ENCODE measurements at regions not wholly inside any gene's neighbourhood (a gene's known extent, or its start where the extent isn't known, plus 50 kb on each side); places are given as distances from the start of the nearest gene placed in this dataset.

DNA sequence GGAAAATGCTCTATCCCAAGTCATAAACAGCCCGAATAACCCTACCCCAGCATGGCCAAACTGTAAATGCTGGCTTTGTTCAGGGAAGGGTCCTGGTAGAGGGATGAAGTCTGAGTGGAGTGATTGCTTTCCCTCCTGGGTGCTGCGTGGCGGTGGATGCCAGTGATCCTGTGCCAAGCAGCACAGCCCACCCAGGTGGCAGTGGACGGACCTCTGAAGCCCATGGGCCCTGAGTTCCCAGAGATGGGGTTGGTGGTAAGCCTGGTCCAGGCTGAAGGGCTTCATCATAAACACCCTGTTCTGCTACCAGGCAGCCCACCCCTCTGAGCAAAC is 69.3 kb upstream of the ITGA11 start:
- Mint-ChIP-seq H3K9me3 (ENCODE audit: low read depth, unreplicated experiment) (no peaks in the 10 kb centered on the region), H3K36me3 (ENCODE audit: insufficient read depth, unreplicated experiment) (no peaks in the 10 kb centered on the region), H3K27ac (ENCODE audit: unreplicated experiment) (no peak overlapping the region), H3K27me3 (ENCODE audit: unreplicated experiment) (peaks cover 84% of the 10 kb centered on the region), H3K4me3 (ENCODE audit: low read depth, unreplicated experiment) (no peak overlapping the region), H3K4me1 (ENCODE audit: low read depth, unreplicated experiment) (no peaks in the 10 kb centered on the region)
- no TSS peak for BruUV-seq (replicated peaks)
- CTCF ChIA-PET, result no interaction called here
- intact Hi-C loops (cut with micrococcal nuclease; ENCODE audit: unreplicated experiment), result no loop called here
- TF ChIP-seq, protein P1, sequence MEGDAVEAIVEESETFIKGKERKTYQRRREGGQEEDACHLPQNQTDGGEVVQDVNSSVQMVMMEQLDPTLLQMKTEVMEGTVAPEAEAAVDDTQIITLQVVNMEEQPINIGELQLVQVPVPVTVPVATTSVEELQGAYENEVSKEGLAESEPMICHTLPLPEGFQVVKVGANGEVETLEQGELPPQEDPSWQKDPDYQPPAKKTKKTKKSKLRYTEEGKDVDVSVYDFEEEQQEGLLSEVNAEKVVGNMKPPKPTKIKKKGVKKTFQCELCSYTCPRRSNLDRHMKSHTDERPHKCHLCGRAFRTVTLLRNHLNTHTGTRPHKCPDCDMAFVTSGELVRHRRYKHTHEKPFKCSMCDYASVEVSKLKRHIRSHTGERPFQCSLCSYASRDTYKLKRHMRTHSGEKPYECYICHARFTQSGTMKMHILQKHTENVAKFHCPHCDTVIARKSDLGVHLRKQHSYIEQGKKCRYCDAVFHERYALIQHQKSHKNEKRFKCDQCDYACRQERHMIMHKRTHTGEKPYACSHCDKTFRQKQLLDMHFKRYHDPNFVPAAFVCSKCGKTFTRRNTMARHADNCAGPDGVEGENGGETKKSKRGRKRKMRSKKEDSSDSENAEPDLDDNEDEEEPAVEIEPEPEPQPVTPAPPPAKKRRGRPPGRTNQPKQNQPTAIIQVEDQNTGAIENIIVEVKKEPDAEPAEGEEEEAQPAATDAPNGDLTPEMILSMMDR (IDR thresholded peaks at IDR 0.05; ENCODE audit: unreplicated experiment), result no peak
- DNase-seq, result no peak

DNA sequence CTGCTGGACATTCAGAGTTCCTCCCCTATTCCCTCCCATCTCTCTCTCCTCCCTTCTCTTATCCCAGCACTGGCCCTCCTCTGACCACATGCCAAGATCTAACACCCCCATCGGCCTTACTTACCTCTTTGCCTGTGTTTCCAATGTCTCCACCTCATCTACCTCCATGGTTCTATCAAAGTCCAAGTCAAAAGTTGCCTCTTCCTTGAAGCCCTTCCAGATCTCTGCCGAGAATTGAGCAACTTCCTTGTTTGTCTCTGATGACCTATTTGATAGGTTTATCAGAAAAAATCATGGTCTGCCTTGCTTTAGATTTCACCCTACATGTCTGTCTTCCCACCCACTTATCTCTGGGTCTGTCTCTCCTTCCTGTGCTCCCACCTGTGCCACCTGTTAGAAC is 69.7 kb upstream of the ITGA11 start:
- no peak overlapping the region for H3K27ac Mint-ChIP-seq (ENCODE audit: unreplicated experiment)
- no peaks in the 10 kb centered on the region for H3K9me3 Mint-ChIP-seq (ENCODE audit: low read depth, unreplicated experiment)
- no peaks in the 10 kb centered on the region for H3K36me3 Mint-ChIP-seq (ENCODE audit: insufficient read depth, unreplicated experiment)
- CTCF ChIA-PET, result no interaction called here
- no peak overlapping the region for H3K4me3 Mint-ChIP-seq (ENCODE audit: low read depth, unreplicated experiment)
- H3K27me3 Mint-ChIP-seq (ENCODE audit: unreplicated experiment), result peaks cover 84% of the 10 kb centered on the region
- intact Hi-C loops (cut with micrococcal nuclease; ENCODE audit: unreplicated experiment), result no loop called here
- no peaks in the 10 kb centered on the region for H3K4me1 Mint-ChIP-seq (ENCODE audit: low read depth, unreplicated experiment)
- TF ChIP-seq, protein P1 (IDR thresholded peaks at IDR 0.05; ENCODE audit: unreplicated experiment), result no peak
- no TSS peak for BruUV-seq (replicated peaks)
- DNase-seq, result no peak

DNA sequence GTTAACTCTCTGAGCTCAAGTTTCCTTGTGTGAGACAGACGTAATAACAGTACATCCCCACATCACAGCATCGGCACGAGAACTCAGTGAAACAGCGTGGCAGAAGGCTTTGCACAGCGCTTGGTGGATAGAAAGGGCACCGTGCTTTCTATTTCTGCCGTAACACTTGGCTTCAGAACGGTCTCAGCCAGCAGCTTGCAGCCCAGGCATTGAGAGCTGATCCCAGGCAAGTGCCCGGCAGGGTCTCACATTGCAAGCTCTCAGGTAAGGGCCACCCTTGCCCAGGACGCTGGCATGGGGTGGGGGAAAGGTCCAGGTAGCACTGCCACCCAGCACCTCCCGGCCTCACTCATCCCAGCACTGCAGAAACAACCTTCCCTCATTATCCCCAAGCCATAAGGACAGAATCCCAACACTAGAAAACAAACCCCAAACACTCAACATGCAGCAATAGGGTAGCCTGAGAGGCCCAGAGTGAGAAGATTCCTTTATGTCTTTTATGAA is 70.5 kb upstream of the ITGA11 start:
- CTCF ChIA-PET, result no interaction called here
- Mint-ChIP-seq H3K27ac (ENCODE audit: unreplicated experiment) (no peak overlapping the region), H3K9me3 (ENCODE audit: low read depth, unreplicated experiment) (no peaks in the 10 kb centered on the region), H3K27me3 (ENCODE audit: unreplicated experiment) (peaks cover 90% of the 10 kb centered on the region), H3K4me3 (ENCODE audit: low read depth, unreplicated experiment) (no peak overlapping the region), H3K36me3 (ENCODE audit: insufficient read depth, unreplicated experiment) (no peaks in the 10 kb centered on the region), H3K4me1 (ENCODE audit: low read depth, unreplicated experiment) (no peaks in the 10 kb centered on the region)
- no TSS peak for BruUV-seq (replicated peaks)
- intact Hi-C loops (cut with micrococcal nuclease; ENCODE audit: unreplicated experiment), result no loop called here
- DNase-seq, result no peak
- TF ChIP-seq, protein P1 (IDR thresholded peaks at IDR 0.05; ENCODE audit: unreplicated experiment), result no peak

DNA sequence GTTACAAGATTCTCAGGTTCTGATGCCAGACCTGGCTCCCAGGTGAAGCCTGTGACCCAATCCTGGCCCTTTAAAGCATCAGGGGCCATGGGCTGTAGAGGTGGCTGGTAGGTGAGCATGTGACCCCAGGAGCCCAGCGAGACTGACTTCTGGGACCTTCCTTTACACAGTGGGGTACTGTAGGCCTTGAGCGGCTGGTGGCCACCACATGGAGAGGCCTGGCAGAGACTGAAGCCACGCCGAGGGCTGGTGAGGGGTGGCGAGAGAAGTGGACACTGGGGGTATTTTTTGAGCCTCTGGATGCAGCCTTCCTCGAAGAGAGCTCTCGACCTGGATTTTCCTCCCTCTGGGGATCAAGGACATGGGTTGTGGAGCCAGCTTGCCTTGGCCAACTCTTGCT is 71.2 kb upstream of the ITGA11 start:
- H3K4me3 Mint-ChIP-seq (ENCODE audit: low read depth, unreplicated experiment), result no peak overlapping the region
- H3K9me3 Mint-ChIP-seq (ENCODE audit: low read depth, unreplicated experiment), result no peaks in the 10 kb centered on the region
- no peaks in the 10 kb centered on the region for H3K4me1 Mint-ChIP-seq (ENCODE audit: low read depth, unreplicated experiment)
- DNase-seq, result no peak
- BruUV-seq (replicated peaks), result no TSS peak
- TF ChIP-seq, protein P1 (IDR thresholded peaks at IDR 0.05; ENCODE audit: unreplicated experiment), result no peak
- H3K27ac Mint-ChIP-seq (ENCODE audit: unreplicated experiment), result no peak overlapping the region
- CTCF ChIA-PET, result no interaction called here
- H3K36me3 Mint-ChIP-seq (ENCODE audit: insufficient read depth, unreplicated experiment), result no peaks in the 10 kb centered on the region
- intact Hi-C loops (cut with micrococcal nuclease; ENCODE audit: unreplicated experiment), result no loop called here
- H3K27me3 Mint-ChIP-seq (ENCODE audit: unreplicated experiment), result peaks cover 84% of the 10 kb centered on the region

Measured in Calu3 (cell line).